H1 (cell line): ENCODE measurements at regions not wholly inside any gene's neighbourhood (a gene's known extent, or its start where the extent isn't known, plus 50 kb on each side); places are given as distances from the start of the nearest gene placed in this dataset.

ENCODE experiments used
- CTCF ChIA-PET: fragments of 300-600 bp; sonication (Branson Sonifier 250); formaldehyde crosslinking; loops from one replicate; lab custom pipeline; 2021; ENCODE audit not compliant: partially characterized antibody; lab: Charles Lee
- POLR2A ChIA-PET: fragments of 300-600 bp; sonication (Branson Sonifier 250); formaldehyde crosslinking; loops from one replicate; lab custom pipeline; 2021; ENCODE audit warnings: inconsistent platforms; ENCODE audit not compliant: partially characterized antibody; lab: Charles Lee
- DNase-seq, 2 experiments: peaks; one replicate each; pipeline versions ENCODE4 v3.0.0 to v3.0.0-alpha.2; 2010 to 2022; ENCODE audit warnings: low spot score in 2 of 2, low read depth in 1 of 2, mixed read lengths in 1 of 2
- FAIRE-seq: peaks from 2 replicates; lab custom pipeline; 2011; peaks lifted over from hg19 to GRCh38; lab: Jason Lieb, UNC
- H2AFZ ChIP-seq: 2 replicates; pipeline ENCODE4 v1.8.1; 2012; ENCODE audit warnings: low read length, inconsistent platforms
- H2AK5ac ChIP-seq: 2 replicates; pipeline ENCODE4 v1.6.1; 2013; ENCODE audit warnings: low read depth, low read length
- H2BK120ac ChIP-seq: replicated peaks from 2 replicates; pipeline ENCODE3; 2013; ENCODE audit warnings: low read depth, low read length, inconsistent platforms
- H2BK12ac ChIP-seq: 2 replicates; pipeline ENCODE4 v1.6.1; 2013; ENCODE audit warnings: low read depth, low read length
- H2BK15ac ChIP-seq: 2 replicates; pipeline ENCODE4 v1.6.1; 2013; ENCODE audit warnings: low read length
- H2BK20ac ChIP-seq: 2 replicates; pipeline ENCODE4 v1.6.1; 2013; ENCODE audit warnings: low read length
- H2BK5ac ChIP-seq: 2 replicates; pipeline ENCODE4 v1.6.1; 2013; ENCODE audit warnings: low read depth, low read length
- H3K14ac ChIP-seq: 2 replicates; pipeline ENCODE4 v1.6.1; 2013; ENCODE audit warnings: inconsistent platforms; ENCODE audit not compliant: insufficient read length
- H3K18ac ChIP-seq: 2 replicates; pipeline ENCODE4 v1.6.1; 2013; ENCODE audit warnings: low read length; ENCODE audit errors: extremely low read depth
- H3K23ac ChIP-seq: 2 replicates; pipeline ENCODE4 v1.6.1; 2013; ENCODE audit warnings: inconsistent platforms; ENCODE audit not compliant: insufficient read length
- H3K23me2 ChIP-seq: 2 replicates; pipeline ENCODE4 v1.6.1; 2013; ENCODE audit warnings: low read depth, low read length
- H3K27ac ChIP-seq: 2 replicates; pipeline ENCODE4 v1.6.1; 2011; ENCODE audit warnings: low read depth, low read length, inconsistent platforms
- H3K27me3 ChIP-seq, 4 experiments: replicated peaks in 1 of 4; 1 replicate in 1 of 4; 2 replicates in 3 of 4; pipeline versions ENCODE4 v1.6.1 to v1.8.1; 2011 to 2013; ENCODE audit warnings: low read length in 3 of 4, mild to moderate bottlenecking in 3 of 4, inconsistent platforms in 2 of 4, mixed read lengths in 2 of 4, moderate library complexity in 1 of 4; ENCODE audit not compliant: control insufficient read depth in 3 of 4, insufficient read depth in 3 of 4; ENCODE audit errors: extremely low read depth in 1 of 4
- H3K36me3 ChIP-seq, 4 experiments: 2 replicates each; pipeline versions ENCODE4 v1.6.1 to v1.8.1; 2011 to 2013; ENCODE audit warnings: mild to moderate bottlenecking in 4 of 4, low read length in 3 of 4, moderate library complexity in 2 of 4, control low read depth in 1 of 4, inconsistent platforms in 1 of 4; ENCODE audit not compliant: insufficient read depth in 4 of 4, control insufficient read depth in 2 of 4
- H3K4ac ChIP-seq: replicated peaks from 2 replicates; pipeline ENCODE3; 2013; ENCODE audit warnings: low read length, low read depth, mixed read lengths, inconsistent platforms; ENCODE audit not compliant: insufficient read length
- H3K4me1 ChIP-seq, 4 experiments: replicated peaks in 1 of 4; 1 replicate in 1 of 4; 2 replicates in 3 of 4; pipeline versions ENCODE4 v1.6.1 to v1.8.1; 2011 to 2013; ENCODE audit warnings: low read length in 3 of 4, inconsistent platforms in 2 of 4, mixed read lengths in 1 of 4; ENCODE audit not compliant: insufficient read depth in 4 of 4, control insufficient read depth in 3 of 4
- H3K4me2 ChIP-seq, 2 experiments: 2 replicates each; pipeline versions ENCODE4 v1.6.1 to v1.8.1; 2011 to 2013; ENCODE audit warnings: low read depth in 2 of 2, low read length in 2 of 2, control low read depth in 1 of 2, inconsistent platforms in 1 of 2, mild to moderate bottlenecking in 1 of 2; ENCODE audit not compliant: insufficient read depth in 1 of 2
- H3K4me3 ChIP-seq, 4 experiments: fragments of 200-600, 300-600 bp in 1 of 4; sonication (generic), shearing (Covaris generic), sonication (Bioruptor Twin) in 1 of 4; 2 replicates each; pipeline versions ENCODE4 v1.5.1 to v1.8.1; 2011 to 2016; ENCODE audit warnings: low read length in 4 of 4, low read depth in 3 of 4, control low read depth in 2 of 4, inconsistent platforms in 2 of 4, mild to moderate bottlenecking in 2 of 4, mixed read lengths in 1 of 4, moderate library complexity in 1 of 4; ENCODE audit not compliant: insufficient read depth in 2 of 4; ENCODE audit errors: extremely low read depth in 1 of 4
- H3K56ac ChIP-seq: replicated peaks from 2 replicates; pipeline ENCODE3; 2013; ENCODE audit warnings: low read depth, mild to moderate bottlenecking, mixed read lengths, low read length, inconsistent platforms; ENCODE audit not compliant: insufficient read length
- H3K79me1 ChIP-seq: 2 replicates; pipeline ENCODE4 v1.6.1; 2013; ENCODE audit warnings: low read depth, low read length, control low read depth
- H3K79me2 ChIP-seq, 2 experiments: 2 replicates each; pipeline versions ENCODE4 v1.6.1 to v1.8.1; 2012 to 2013; ENCODE audit warnings: low read length in 2 of 2, mild to moderate bottlenecking in 2 of 2, inconsistent platforms in 1 of 2; ENCODE audit not compliant: insufficient read depth in 2 of 2, control insufficient read depth in 1 of 2
- H3K9ac ChIP-seq, 4 experiments: replicated peaks in 1 of 4; 1 replicate in 1 of 4; 2 replicates in 3 of 4; pipeline versions ENCODE4 v1.6.1 to v1.8.1; 2011 to 2013; ENCODE audit warnings: low read depth in 3 of 4, low read length in 3 of 4, control low read depth in 2 of 4, mild to moderate bottlenecking in 2 of 4, moderate library complexity in 2 of 4, inconsistent platforms in 1 of 4; ENCODE audit errors: extremely low read depth in 1 of 4
- H3K9me3 ChIP-seq, 2 experiments: 2 replicates each; pipeline versions ENCODE4 v1.6.1 to v1.8.1; 2012 to 2013; ENCODE audit warnings: mild to moderate bottlenecking in 2 of 2, moderate library complexity in 2 of 2, control low read depth in 1 of 2, inconsistent platforms in 1 of 2, low read depth in 1 of 2, low read length in 1 of 2, mixed read lengths in 1 of 2; ENCODE audit not compliant: insufficient read depth in 2 of 2
- H4K20me1 ChIP-seq, 2 experiments: replicated peaks in 1 of 2; 2 replicates each; pipeline versions ENCODE3 to v1.8.1; 2011 to 2013; ENCODE audit warnings: inconsistent platforms in 2 of 2, low read length in 2 of 2, mild to moderate bottlenecking in 1 of 2; ENCODE audit not compliant: insufficient read depth in 2 of 2, control insufficient read depth in 1 of 2
- H4K5ac ChIP-seq: 2 replicates; pipeline ENCODE4 v1.6.1; 2013; ENCODE audit warnings: low read length, low read depth, mixed read lengths, inconsistent platforms; ENCODE audit not compliant: insufficient read length
- H4K8ac ChIP-seq: 2 replicates; pipeline ENCODE4 v1.8.0; 2013; ENCODE audit warnings: mild to moderate bottlenecking, moderate library complexity, low read length, inconsistent platforms; ENCODE audit not compliant: insufficient read depth; ENCODE audit errors: extremely low read depth
- H4K91ac ChIP-seq: replicated peaks from 2 replicates; pipeline ENCODE3; 2013; ENCODE audit warnings: low read length, mixed read lengths, inconsistent platforms; ENCODE audit not compliant: insufficient read length
- CBX8 ChIP-seq: fragments of 300-800, 300-1000 bp; sonication (generic); IDR thresholded peaks from 2 replicates; pipeline ENCODE4 v1.7.1; 2016; ENCODE audit warnings: low read depth, low read length, borderline replicate concordance
- CHD1 ChIP-seq: IDR thresholded peaks from 2 replicates; pipeline ENCODE4 v1.6.1; 2012; ENCODE audit warnings: low read depth, low read length, improper control_type of control experiment
- FOSL1 ChIP-seq: IDR thresholded peaks from 2 replicates; pipeline ENCODE4 v1.6.1; 2011; ENCODE audit warnings: mild to moderate bottlenecking, low read depth, low read length, moderate library complexity; ENCODE audit not compliant: insufficient read depth
- RFX5 ChIP-seq: IDR thresholded peaks from 2 replicates; pipeline ENCODE4 v1.6.1; 2011; ENCODE audit warnings: low read depth, low read length, improper control_type of control experiment, borderline replicate concordance
- SP2 ChIP-seq: IDR thresholded peaks from 2 replicates; pipeline ENCODE4 v1.6.1; 2012; ENCODE audit warnings: mild to moderate bottlenecking, low read length, inconsistent platforms
- SRF ChIP-seq: IDR thresholded peaks from 2 replicates; pipeline ENCODE4 v1.6.1; 2011; ENCODE audit warnings: mild to moderate bottlenecking, low read depth, low read length, moderate library complexity
- WGBS, 2 experiments: shearing (Covaris generic) in 1 of 2; methylation state at CpG; one replicate each; pipeline versions ENCODE4 v1.1.6 to v1.1.7; 2013 to 2015; ENCODE audit warnings: low lambda C conversion rate in 2 of 2, mixed read lengths in 2 of 2, inconsistent platforms in 1 of 2, low coverage in 1 of 2, missing lambda C conversion rate in 1 of 2; ENCODE audit not compliant: insufficient replicate concordance in 2 of 2, insufficient coverage in 1 of 2, insufficient read length in 1 of 2; ENCODE audit errors: extremely low coverage in 1 of 2, missing lambda C conversion rate in 1 of 2; 5-methylcytosine and 5-hydroxymethylcytosine counted together

- H4K20me1 ChIP-seq = no peaks in the 10 kb centered on the region
- no peak for TF ChIP-seq RFX5
- no peak for TF ChIP-seq FOSL1
- no peak for TF ChIP-seq CHD1
- no peak for TF ChIP-seq CBX8
- TF ChIP-seq SP2 = no peak
- no peak for TF ChIP-seq SRF
- no peak overlapping the region for H3K18ac ChIP-seq
- DNase-seq (no peak), FAIRE-seq (no peak)
- H3K4ac ChIP-seq = no peak overlapping the region
- no peak overlapping the region for H2BK120ac ChIP-seq
- H2BK5ac ChIP-seq = no peak overlapping the region
- no peak overlapping the region for H3K4me2 ChIP-seq
- H3K9ac ChIP-seq = no peak overlapping the region
- ChIA-PET CTCF (interaction anchor here (0.7 to 1.2 kb wide), 2 partner anchors 79 to 424 kb away, joined by 3 read pairs; no protein-coding TSS in a partner anchor), POLR2A (no interaction called here)
- H3K14ac ChIP-seq = no peak overlapping the region
- H2BK15ac ChIP-seq = no peak overlapping the region
- H4K5ac ChIP-seq = no peak overlapping the region
- 58% methylated on average over 3 of the region's 3 CpGs; no CpG with 5 or more reads in 1 of the 2 experiments for WGBS, 2 experiments
- no peak overlapping the region for H4K91ac ChIP-seq
- no peak overlapping the region for H3K23ac ChIP-seq
- no peaks in the 10 kb centered on the region for H3K27me3 ChIP-seq
- no peaks in the 10 kb centered on the region for H3K36me3 ChIP-seq
- H3K56ac ChIP-seq = no peak overlapping the region
- no peak overlapping the region for H3K4me3 ChIP-seq
- no peaks in the 10 kb centered on the region for H3K9me3 ChIP-seq
- H3K23me2 ChIP-seq = no peaks in the 10 kb centered on the region
- no peak overlapping the region for H2BK12ac ChIP-seq
- no peaks in the 10 kb centered on the region for H3K4me1 ChIP-seq
- H2AFZ ChIP-seq = no peak overlapping the region
- H3K79me2 ChIP-seq = no peaks in the 10 kb centered on the region
- no peaks in the 10 kb centered on the region for H3K79me1 ChIP-seq
- no peak overlapping the region for H2AK5ac ChIP-seq
- no peak overlapping the region for H2BK20ac ChIP-seq
- H4K8ac ChIP-seq = no peak overlapping the region
- H3K27ac ChIP-seq = no peak overlapping the region
Observed at GRCh38 chr13:89845874-89846273, 1501.6 kb upstream of the MIR17HG start.
